ENCODE measurements at regions not wholly inside any gene's neighbourhood (a gene's known extent, or its start where the extent isn't known, plus 50 kb on each side); places are given as distances from the start of the nearest gene placed in this dataset.

GRCh38 chr4:156568041-156568440 lies 403.6 kb downstream of the PDGFC start:
- Histone ChIP-seq H3K4me3 (no peak overlapping the region), H3K27ac (no peak overlapping the region), H3K36me3 (no peaks in the 10 kb centered on the region), H3K4me1 (no peaks in the 10 kb centered on the region), H3K27me3 (no peaks in the 10 kb centered on the region), H3K9me3 (no peaks in the 10 kb centered on the region)
- TF ChIP-seq POLR2A (IDR thresholded peaks at IDR 0.05) (no peak), CTCF (IDR thresholded peaks at IDR 0.05 in 4 of 5, conservative IDR thresholded peaks at IDR 0.05 in 1 of 5) (no peak)
- DNase-seq = no peak
- intact Hi-C loops (cut with DNase I; ENCODE audit: low total_unique reads) (no loop called here), in situ Hi-C loops (cut with MboI; ENCODE audit: low sequenced_read_pairs in 4 of 4) (no loop called here)
- no peak for ATAC-seq

- TF ChIP-seq CTCF (IDR thresholded peaks at IDR 0.05 in 4 of 5, conservative IDR thresholded peaks at IDR 0.05 in 1 of 5) (no peak), POLR2A (IDR thresholded peaks at IDR 0.05) (no peak)
- no peak overlapping the region for H3K27ac ChIP-seq
- H3K27me3 ChIP-seq = no peaks in the 10 kb centered on the region
- H3K36me3 ChIP-seq = no peaks in the 10 kb centered on the region
- no peak for ATAC-seq
- no peak for DNase-seq
- H3K4me3 ChIP-seq = no peak overlapping the region
- no peaks in the 10 kb centered on the region for H3K9me3 ChIP-seq
- intact Hi-C loops (cut with DNase I; ENCODE audit: low total_unique reads) = no loop called here
- no peaks in the 10 kb centered on the region for H3K4me1 ChIP-seq
- in situ Hi-C loops (cut with MboI; ENCODE audit: low sequenced_read_pairs in 4 of 4) = no loop called here
Measured at GRCh38 chr4:156560701-156561100, 410.9 kb downstream of the PDGFC start.

- no peak for ATAC-seq
- in situ Hi-C loops (cut with MboI; ENCODE audit: low sequenced_read_pairs in 4 of 4) (no loop called here), intact Hi-C loops (cut with DNase I; ENCODE audit: low total_unique reads) (no loop called here)
- Histone ChIP-seq H3K27me3 (no peaks in the 10 kb centered on the region), H3K27ac (no peak overlapping the region), H3K9me3 (no peaks in the 10 kb centered on the region), H3K36me3 (no peaks in the 10 kb centered on the region), H3K4me1 (no peaks in the 10 kb centered on the region), H3K4me3 (no peak overlapping the region)
- DNase-seq = no peak
- no peak for TF ChIP-seq CTCF (IDR thresholded peaks at IDR 0.05 in 4 of 5, conservative IDR thresholded peaks at IDR 0.05 in 1 of 5)
- TF ChIP-seq POLR2A (IDR thresholded peaks at IDR 0.05) = no peak
Measured at GRCh38 chr4:156559346-156559745, 412.3 kb downstream of the PDGFC start.

- H3K36me3 ChIP-seq = no peaks in the 10 kb centered on the region
- no peaks in the 10 kb centered on the region for H3K4me1 ChIP-seq
- H3K27me3 ChIP-seq = no peaks in the 10 kb centered on the region
- ATAC-seq = no peak
- TF ChIP-seq POLR2A (IDR thresholded peaks at IDR 0.05) (no peak), CTCF (IDR thresholded peaks at IDR 0.05 in 4 of 5, conservative IDR thresholded peaks at IDR 0.05 in 1 of 5) (no peak)
- no peak for DNase-seq
- no peaks in the 10 kb centered on the region for H3K9me3 ChIP-seq
- H3K27ac ChIP-seq = no peak overlapping the region
- intact Hi-C loops (cut with DNase I; ENCODE audit: low total_unique reads) (no loop called here), in situ Hi-C loops (cut with MboI; ENCODE audit: low sequenced_read_pairs in 4 of 4) (no loop called here)
- H3K4me3 ChIP-seq = no peak overlapping the region
Measured at GRCh38 chr4:156558373-156559025, 413.1 kb downstream of the PDGFC start.

- in situ Hi-C loops (cut with MboI; ENCODE audit: low sequenced_read_pairs in 4 of 4) (no loop called here), intact Hi-C loops (cut with DNase I; ENCODE audit: low total_unique reads) (no loop called here)
- no peak overlapping the region for H3K4me3 ChIP-seq
- no peaks in the 10 kb centered on the region for H3K9me3 ChIP-seq
- no peak for DNase-seq
- TF ChIP-seq CTCF (IDR thresholded peaks at IDR 0.05 in 4 of 5, conservative IDR thresholded peaks at IDR 0.05 in 1 of 5) = no peak
- no peak for TF ChIP-seq POLR2A (IDR thresholded peaks at IDR 0.05)
- no peak for ATAC-seq
- no peaks in the 10 kb centered on the region for H3K27me3 ChIP-seq
- no peaks in the 10 kb centered on the region for H3K36me3 ChIP-seq
- no peaks in the 10 kb centered on the region for H3K4me1 ChIP-seq
- H3K27ac ChIP-seq = no peak overlapping the region
Measured at GRCh38 chr4:156557920-156558319, 413.7 kb downstream of the PDGFC start.

All from gastrocnemius medialis (tissue), 4 donors.